GM12878 (cell line): ENCODE measurements at regions not wholly inside any gene's neighbourhood (a gene's known extent, or its start where the extent isn't known, plus 50 kb on each side); places are given as distances from the start of the nearest gene placed in this dataset.

Source experiments
- BHLHE40 ChIP-seq, 2 experiments: fragments of 450-650 bp in 1 of 2; IDR thresholded peaks; 2 replicates each; pipeline ENCODE4 v1.6.1; 2011 to 2017; ENCODE audit warnings: low read depth in 2 of 2, borderline replicate concordance in 1 of 2, improper control_type of control experiment in 1 of 2, low read length in 1 of 2, mild to moderate bottlenecking in 1 of 2
- CTCF ChIP-seq, 3 experiments: IDR thresholded peaks in 2 of 3; conservative IDR thresholded peaks in 1 of 3; 2 replicates each; pipeline ENCODE4 v1.5.1; 2011; ENCODE audit warnings: low read depth in 3 of 3, low read length in 3 of 3, mild to moderate bottlenecking in 3 of 3, control low read depth in 2 of 3, moderate library complexity in 2 of 3, inconsistent platforms in 1 of 3, mixed read lengths in 1 of 3; ENCODE audit not compliant: control insufficient read depth in 2 of 3, insufficient read depth in 1 of 3; ENCODE audit errors: extremely low read depth in 1 of 3
- EP300 ChIP-seq, 2 experiments: fragments of 150-350 bp in 1 of 2; IDR thresholded peaks; 2 replicates each; pipeline ENCODE4 v1.6.1; 2011 to 2012; ENCODE audit warnings: low read depth in 2 of 2, low read length in 2 of 2, borderline replicate concordance in 1 of 2, improper control_type of control experiment in 1 of 2, inconsistent platforms in 1 of 2; ENCODE audit not compliant: control insufficient read depth in 1 of 2
- HDAC6 ChIP-seq: fragments of 200-600 bp; sonication (generic); IDR thresholded peaks from one replicate; pipeline ENCODE4 v1.8.0; 2017; ENCODE audit warnings: antibody characterized with exemption; ENCODE audit not compliant: unreplicated experiment
- JUND ChIP-seq: IDR thresholded peaks from 2 replicates; pipeline ENCODE4 v1.6.1; 2012; ENCODE audit warnings: low read depth, mild to moderate bottlenecking, low read length, improper control_type of control experiment, moderate library complexity
- MTA3 ChIP-seq: IDR thresholded peaks from 2 replicates; pipeline ENCODE4 v1.6.1; 2012; ENCODE audit warnings: low read length, inconsistent platforms, borderline replicate concordance
- MXI1 ChIP-seq: fragments of 150-350 bp; IDR thresholded peaks from 2 replicates; pipeline ENCODE4 v1.6.1; 2011; ENCODE audit warnings: low read depth, mild to moderate bottlenecking, inconsistent platforms, low read length, improper control_type of control experiment
- NR2C2 ChIP-seq: IDR thresholded peaks from 2 replicates; pipeline ENCODE4 v1.6.1; 2011; ENCODE audit warnings: borderline replicate concordance, low read depth; ENCODE audit not compliant: control insufficient read depth, insufficient read length
- PML ChIP-seq: IDR thresholded peaks from 2 replicates; pipeline ENCODE4 v1.6.1; 2012; ENCODE audit warnings: low read length, inconsistent platforms
- SUPT20H ChIP-seq: IDR thresholded peaks from 2 replicates; pipeline ENCODE4 v1.6.1; 2011; ENCODE audit warnings: low read depth, mild to moderate bottlenecking, low read length, moderate library complexity, borderline replicate concordance; ENCODE audit not compliant: control insufficient read depth
- TAF1 ChIP-seq: IDR thresholded peaks from 2 replicates; pipeline ENCODE4 v1.6.1; 2011; ENCODE audit warnings: mild to moderate bottlenecking, low read depth, low read length, borderline replicate concordance
- ZNF207 ChIP-seq: fragments of 450-650 bp; IDR thresholded peaks from 2 replicates; pipeline ENCODE4 v1.6.1; 2014; ENCODE audit warnings: antibody characterized with exemption, mild to moderate bottlenecking, borderline replicate concordance

GRCh38 chr13:76663592-76664335, 222.4 kb downstream of the KCTD12 start:
- TF ChIP-seq HDAC6: no peak
- no peak for TF ChIP-seq SUPT20H
- no peak for TF ChIP-seq MXI1
- TF ChIP-seq ZNF207: no peak
- no peak for TF ChIP-seq NR2C2
- TF ChIP-seq PML: no peak
- TF ChIP-seq TAF1: no peak
- TF ChIP-seq MTA3: no peak
- TF ChIP-seq CTCF (IDR thresholded peaks at IDR 0.05 in 2 of 3, conservative IDR thresholded peaks at IDR 0.05 in 1 of 3; ENCODE audit: control insufficient read depth in 2 of 3, extremely low read depth in 1 of 3, insufficient read depth in 1 of 3, low read depth in 3 of 3, low read length in 3 of 3): no peak
- TF ChIP-seq BHLHE40 (IDR thresholded peaks at IDR 0.05; ENCODE audit: borderline replicate concordance in 1 of 2, low read depth in 2 of 2, low read length in 1 of 2): no peak
- no peak for TF ChIP-seq EP300 (IDR thresholded peaks at IDR 0.05; ENCODE audit: borderline replicate concordance in 1 of 2, control insufficient read depth in 1 of 2, low read depth in 2 of 2, low read length in 2 of 2)
- TF ChIP-seq JUND: no peak
